ENCODE measurements at regions not wholly inside any gene's neighbourhood (a gene's known extent, or its start where the extent isn't known, plus 50 kb on each side); places are given as distances from the start of the nearest gene placed in this dataset.

- Mint-ChIP-seq H3K27ac (ENCODE audit: unreplicated experiment) (no peak overlapping the region), H3K36me3 (ENCODE audit: low read depth, unreplicated experiment) (no peaks in the 10 kb centered on the region), H3K9me3 (ENCODE audit: unreplicated experiment) (no peaks in the 10 kb centered on the region), H3K4me3 (ENCODE audit: unreplicated experiment) (no peak overlapping the region), H3K27me3 (ENCODE audit: unreplicated experiment) (no peaks in the 10 kb centered on the region), H3K4me1 (ENCODE audit: unreplicated experiment) (no peaks in the 10 kb centered on the region)
- DNase-seq (ENCODE audit: low spot score): no peak
- TF ChIP-seq, protein P1, sequence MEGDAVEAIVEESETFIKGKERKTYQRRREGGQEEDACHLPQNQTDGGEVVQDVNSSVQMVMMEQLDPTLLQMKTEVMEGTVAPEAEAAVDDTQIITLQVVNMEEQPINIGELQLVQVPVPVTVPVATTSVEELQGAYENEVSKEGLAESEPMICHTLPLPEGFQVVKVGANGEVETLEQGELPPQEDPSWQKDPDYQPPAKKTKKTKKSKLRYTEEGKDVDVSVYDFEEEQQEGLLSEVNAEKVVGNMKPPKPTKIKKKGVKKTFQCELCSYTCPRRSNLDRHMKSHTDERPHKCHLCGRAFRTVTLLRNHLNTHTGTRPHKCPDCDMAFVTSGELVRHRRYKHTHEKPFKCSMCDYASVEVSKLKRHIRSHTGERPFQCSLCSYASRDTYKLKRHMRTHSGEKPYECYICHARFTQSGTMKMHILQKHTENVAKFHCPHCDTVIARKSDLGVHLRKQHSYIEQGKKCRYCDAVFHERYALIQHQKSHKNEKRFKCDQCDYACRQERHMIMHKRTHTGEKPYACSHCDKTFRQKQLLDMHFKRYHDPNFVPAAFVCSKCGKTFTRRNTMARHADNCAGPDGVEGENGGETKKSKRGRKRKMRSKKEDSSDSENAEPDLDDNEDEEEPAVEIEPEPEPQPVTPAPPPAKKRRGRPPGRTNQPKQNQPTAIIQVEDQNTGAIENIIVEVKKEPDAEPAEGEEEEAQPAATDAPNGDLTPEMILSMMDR (IDR thresholded peaks at IDR 0.05; ENCODE audit: unreplicated experiment): no peak
These were observed 454.9 kb downstream of the C6orf118 start for GRCh38 chr6:164854526-164854925.

- H3K4me1 Mint-ChIP-seq (ENCODE audit: unreplicated experiment): no peaks in the 10 kb centered on the region
- no peaks in the 10 kb centered on the region for H3K9me3 Mint-ChIP-seq (ENCODE audit: unreplicated experiment)
These were observed 463.6 kb downstream of the C6orf118 start for GRCh38 chr6:164845773-164846172.

GRCh38 chr6:164842085-164842484 lies 467.3 kb downstream of the C6orf118 start:
- H3K27ac Mint-ChIP-seq (ENCODE audit: unreplicated experiment): no peak overlapping the region
- no peaks in the 10 kb centered on the region for H3K9me3 Mint-ChIP-seq (ENCODE audit: unreplicated experiment)
- H3K4me3 Mint-ChIP-seq (ENCODE audit: unreplicated experiment): no peak overlapping the region
- H3K27me3 Mint-ChIP-seq (ENCODE audit: unreplicated experiment): no peaks in the 10 kb centered on the region
- H3K4me1 Mint-ChIP-seq (ENCODE audit: unreplicated experiment): no peaks in the 10 kb centered on the region
- no peaks in the 10 kb centered on the region for H3K36me3 Mint-ChIP-seq (ENCODE audit: low read depth, unreplicated experiment)
- TF ChIP-seq, protein P1 (IDR thresholded peaks at IDR 0.05; ENCODE audit: unreplicated experiment): no peak
- no peak for DNase-seq (ENCODE audit: low spot score)

More at GRCh38 chr6:164845773-164846172, 463.6 kb downstream of the C6orf118 start:
- TF ChIP-seq, protein P1 (IDR thresholded peaks at IDR 0.05; ENCODE audit: unreplicated experiment): no peak
- no peak overlapping the region for H3K27ac Mint-ChIP-seq (ENCODE audit: unreplicated experiment)
- no peak for DNase-seq (ENCODE audit: low spot score)
- no peaks in the 10 kb centered on the region for H3K27me3 Mint-ChIP-seq (ENCODE audit: unreplicated experiment)
- H3K4me3 Mint-ChIP-seq (ENCODE audit: unreplicated experiment): no peak overlapping the region
- H3K36me3 Mint-ChIP-seq (ENCODE audit: low read depth, unreplicated experiment): no peaks in the 10 kb centered on the region

DNA sequence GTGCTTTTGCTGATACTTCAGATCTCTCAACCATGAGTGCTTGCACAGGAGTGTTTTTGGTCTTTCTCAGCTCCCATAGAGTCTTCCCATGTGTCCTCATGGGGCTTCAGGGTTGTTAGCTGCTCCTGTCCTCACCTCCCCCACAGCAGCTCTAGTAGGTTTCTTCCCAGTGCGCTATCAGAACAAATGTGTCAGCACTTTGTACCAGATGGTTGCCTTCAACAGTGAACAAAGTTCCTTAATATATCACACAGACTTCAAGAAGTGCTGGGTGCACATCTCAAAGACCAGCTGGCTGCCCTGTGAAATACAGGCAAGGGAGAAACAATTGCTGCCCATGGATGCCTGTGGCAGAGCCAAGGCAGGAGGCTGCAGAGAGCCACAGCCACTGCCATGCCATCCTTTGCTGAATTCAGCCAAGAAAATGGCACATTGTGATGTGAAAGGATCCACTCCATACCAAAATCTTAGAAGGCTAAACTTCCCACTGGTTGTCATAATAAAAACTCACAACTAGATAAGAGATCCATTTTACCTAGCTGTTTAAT lies 471.3 kb downstream of the C6orf118 start:
- Mint-ChIP-seq H3K4me1 (ENCODE audit: unreplicated experiment) (no peaks in the 10 kb centered on the region), H3K36me3 (ENCODE audit: low read depth, unreplicated experiment) (no peaks in the 10 kb centered on the region), H3K27me3 (ENCODE audit: unreplicated experiment) (no peaks in the 10 kb centered on the region), H3K4me3 (ENCODE audit: unreplicated experiment) (no peak overlapping the region), H3K27ac (ENCODE audit: unreplicated experiment) (no peak overlapping the region), H3K9me3 (ENCODE audit: unreplicated experiment) (no peaks in the 10 kb centered on the region)
- DNase-seq (ENCODE audit: low spot score): no peak
- TF ChIP-seq, protein P1 (IDR thresholded peaks at IDR 0.05; ENCODE audit: unreplicated experiment): no peak

GRCh38 chr6:164836486-164836885 lies 472.9 kb downstream of the C6orf118 start:
- no peaks in the 10 kb centered on the region for H3K36me3 Mint-ChIP-seq (ENCODE audit: low read depth, unreplicated experiment)
- no peaks in the 10 kb centered on the region for H3K4me1 Mint-ChIP-seq (ENCODE audit: unreplicated experiment)
- no peak overlapping the region for H3K4me3 Mint-ChIP-seq (ENCODE audit: unreplicated experiment)
- no peaks in the 10 kb centered on the region for H3K9me3 Mint-ChIP-seq (ENCODE audit: unreplicated experiment)
- no peak for DNase-seq (ENCODE audit: low spot score)
- no peak overlapping the region for H3K27ac Mint-ChIP-seq (ENCODE audit: unreplicated experiment)
- no peaks in the 10 kb centered on the region for H3K27me3 Mint-ChIP-seq (ENCODE audit: unreplicated experiment)
- TF ChIP-seq, protein P1 (IDR thresholded peaks at IDR 0.05; ENCODE audit: unreplicated experiment): no peak
